ENCODE measurements at regions not wholly inside any gene's neighbourhood (a gene's known extent, or its start where the extent isn't known, plus 50 kb on each side); places are given as distances from the start of the nearest gene placed in this dataset.

DNA sequence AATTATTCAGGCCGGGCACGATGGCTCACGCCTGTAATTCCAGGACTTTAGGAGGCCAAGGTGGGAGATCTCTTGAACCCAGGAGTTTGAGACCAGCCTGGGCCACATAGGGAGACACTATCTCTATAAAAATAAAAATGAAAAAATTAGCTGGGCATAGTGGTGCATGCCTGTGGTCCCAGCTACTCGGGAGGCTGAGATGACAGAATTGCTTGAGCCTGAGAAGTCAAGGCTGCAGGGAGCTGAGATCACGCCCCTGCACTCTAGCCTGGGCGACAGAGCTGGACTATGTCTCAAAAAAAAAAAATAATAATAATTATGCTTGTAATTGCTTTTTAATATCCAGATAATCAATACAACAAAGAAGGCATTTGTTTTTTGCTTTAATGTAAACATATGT is 91.3 kb downstream of the RIPK4 start:
- Mint-ChIP-seq H3K27ac (no peak overlapping the region), H3K9me3 (ENCODE audit: low read depth) (no peaks in the 10 kb centered on the region), H3K27me3 (no peaks in the 10 kb centered on the region), H3K36me3 (no peaks in the 10 kb centered on the region), H3K4me3 (no peak overlapping the region), H3K4me1 (ENCODE audit: low read depth) (peaks cover 11% of the 10 kb centered on the region)

DNA sequence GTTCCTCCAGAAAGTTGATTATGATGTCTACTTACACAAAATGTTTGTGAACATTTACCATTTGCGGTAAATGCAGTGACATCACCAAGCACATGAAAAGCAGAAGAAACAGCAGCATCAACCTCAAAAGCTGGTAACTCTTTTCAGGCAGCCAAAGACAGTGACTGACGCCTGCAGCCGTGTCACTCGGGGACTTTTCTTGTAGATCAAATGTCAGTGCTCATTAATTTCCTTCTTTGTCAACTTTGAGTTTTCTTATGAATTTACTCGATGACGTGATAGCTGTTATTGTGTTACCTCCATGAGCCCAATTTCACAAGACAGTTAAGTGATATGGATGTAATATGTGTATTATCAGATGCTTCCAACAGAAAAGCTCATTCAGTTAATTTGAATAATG is 92.5 kb downstream of the RIPK4 start:
- no peaks in the 10 kb centered on the region for H3K27me3 Mint-ChIP-seq
- no peaks in the 10 kb centered on the region for H3K9me3 Mint-ChIP-seq (ENCODE audit: low read depth)
- H3K4me3 Mint-ChIP-seq = no peak overlapping the region
- H3K36me3 Mint-ChIP-seq = no peaks in the 10 kb centered on the region
- peaks cover 11% of the 10 kb centered on the region for H3K4me1 Mint-ChIP-seq (ENCODE audit: low read depth)
- H3K27ac Mint-ChIP-seq = no peak overlapping the region

DNA sequence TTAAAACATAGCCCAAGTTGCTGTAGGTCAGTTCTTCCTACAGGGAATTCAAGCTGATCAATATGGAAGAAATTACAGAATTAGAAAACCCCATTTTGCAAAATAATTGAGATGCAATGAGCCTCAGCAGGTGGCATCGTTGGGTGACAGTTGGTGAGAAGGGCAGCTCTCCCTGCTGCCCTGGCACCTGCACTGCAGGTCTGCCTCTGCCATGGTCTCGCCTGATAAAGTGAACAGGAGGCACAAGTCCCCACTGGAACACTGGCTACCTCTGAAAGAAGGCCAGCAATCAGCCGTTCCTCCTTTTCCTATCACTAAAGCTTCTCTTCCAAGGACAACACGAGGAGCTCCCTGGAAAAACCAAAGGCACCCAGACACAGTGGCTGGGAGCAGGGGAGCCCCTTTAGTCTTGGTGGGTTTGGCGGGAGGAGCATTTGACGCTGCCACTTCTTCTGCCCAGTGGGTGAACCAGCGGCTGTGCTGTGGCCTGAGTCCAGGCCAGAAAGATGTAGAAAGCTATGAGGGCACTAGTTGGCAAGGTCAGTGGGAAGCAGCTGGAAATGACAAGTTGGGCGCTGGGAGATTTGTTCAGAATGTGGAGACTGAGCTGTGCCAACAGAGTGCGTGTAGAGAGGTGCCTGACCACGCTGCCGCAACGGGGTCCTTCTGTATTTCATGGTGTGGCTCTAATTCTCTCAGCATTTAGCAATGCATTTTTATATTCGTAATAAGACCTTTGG is 93.1 kb downstream of the RIPK4 start:
- Mint-ChIP-seq H3K27ac (no peak overlapping the region), H3K9me3 (ENCODE audit: low read depth) (no peaks in the 10 kb centered on the region), H3K4me3 (no peak overlapping the region), H3K36me3 (no peaks in the 10 kb centered on the region), H3K27me3 (no peaks in the 10 kb centered on the region), H3K4me1 (ENCODE audit: low read depth) (peaks cover 11% of the 10 kb centered on the region)

DNA sequence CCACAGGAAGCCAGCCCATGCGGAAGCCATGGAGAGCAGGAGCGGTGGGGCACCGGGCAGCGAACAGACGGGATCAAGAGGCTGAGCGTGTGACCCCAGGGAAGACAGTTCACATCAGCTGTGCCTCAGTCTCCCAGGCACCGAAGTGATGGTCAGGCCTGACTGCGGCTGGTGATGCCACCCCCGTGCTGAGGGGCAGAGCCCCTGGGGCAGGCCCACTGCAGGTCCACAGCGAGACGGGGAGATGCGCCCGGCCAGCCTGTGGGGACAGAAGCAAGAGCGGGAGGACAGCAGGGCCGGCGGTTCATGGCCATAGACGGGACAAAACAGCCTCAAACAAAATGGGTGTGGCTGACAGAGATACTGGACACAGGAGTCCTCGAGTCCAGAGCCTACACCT is 93.8 kb downstream of the RIPK4 start:
- Mint-ChIP-seq H3K4me1 (ENCODE audit: low read depth) (peaks cover 11% of the 10 kb centered on the region), H3K27me3 (no peaks in the 10 kb centered on the region), H3K9me3 (ENCODE audit: low read depth) (no peaks in the 10 kb centered on the region), H3K4me3 (no peak overlapping the region), H3K36me3 (no peaks in the 10 kb centered on the region), H3K27ac (no peak overlapping the region)

DNA sequence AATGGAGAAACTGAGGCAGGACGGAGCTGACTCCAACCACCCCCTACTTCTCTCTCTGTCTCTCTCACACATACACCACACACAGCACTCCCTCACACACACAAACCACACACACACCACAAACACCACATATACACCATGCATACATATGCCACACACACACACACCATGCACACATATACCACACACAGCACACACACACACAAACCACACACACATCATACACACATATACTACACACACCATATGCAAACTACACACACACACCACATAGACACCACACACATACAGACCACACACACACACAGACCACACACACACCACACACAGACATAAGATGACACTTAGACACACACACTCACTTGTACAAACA is 94.3 kb downstream of the RIPK4 start:
- Mint-ChIP-seq H3K27me3 (no peaks in the 10 kb centered on the region), H3K4me3 (no peak overlapping the region), H3K36me3 (no peaks in the 10 kb centered on the region), H3K9me3 (ENCODE audit: low read depth) (no peaks in the 10 kb centered on the region), H3K27ac (peak overlapping the region; percentile 23), H3K4me1 (ENCODE audit: low read depth) (peaks cover 11% of the 10 kb centered on the region)

DNA sequence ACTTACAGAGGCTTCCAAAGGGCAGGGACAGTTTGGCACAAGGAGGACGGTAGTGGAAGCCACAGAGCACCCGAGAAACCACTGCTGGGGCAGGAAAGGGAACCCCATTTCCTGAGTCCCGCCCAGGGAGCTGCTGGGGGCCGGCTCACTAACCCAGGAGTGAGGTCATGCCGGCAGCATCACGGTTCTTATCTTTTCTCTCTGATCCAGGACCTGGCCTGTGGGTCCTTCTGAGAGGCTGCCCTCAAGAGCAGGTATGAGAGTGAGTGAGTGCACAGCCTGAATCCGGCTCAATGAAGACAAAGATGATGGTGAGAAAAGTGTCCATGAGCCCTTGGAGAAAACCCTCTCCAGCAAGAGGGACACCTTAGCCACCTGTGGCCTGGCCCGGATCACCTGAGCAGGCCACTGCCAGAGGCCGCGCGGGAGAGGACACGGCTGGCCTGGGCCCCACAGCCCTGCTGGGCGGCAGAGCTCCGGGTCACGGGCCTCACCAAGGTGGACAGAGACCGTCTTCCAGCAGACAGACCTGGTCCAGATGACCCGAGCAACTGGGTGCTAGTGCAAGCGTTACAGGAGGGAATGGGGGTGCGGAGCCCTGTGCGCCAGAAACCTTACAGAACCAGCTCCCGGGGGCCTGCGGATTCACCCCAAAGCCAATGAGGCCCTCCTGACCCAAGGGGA is 94.9 kb downstream of the RIPK4 start:
- no peak overlapping the region for H3K27ac Mint-ChIP-seq
- H3K27me3 Mint-ChIP-seq = no peaks in the 10 kb centered on the region

DNA sequence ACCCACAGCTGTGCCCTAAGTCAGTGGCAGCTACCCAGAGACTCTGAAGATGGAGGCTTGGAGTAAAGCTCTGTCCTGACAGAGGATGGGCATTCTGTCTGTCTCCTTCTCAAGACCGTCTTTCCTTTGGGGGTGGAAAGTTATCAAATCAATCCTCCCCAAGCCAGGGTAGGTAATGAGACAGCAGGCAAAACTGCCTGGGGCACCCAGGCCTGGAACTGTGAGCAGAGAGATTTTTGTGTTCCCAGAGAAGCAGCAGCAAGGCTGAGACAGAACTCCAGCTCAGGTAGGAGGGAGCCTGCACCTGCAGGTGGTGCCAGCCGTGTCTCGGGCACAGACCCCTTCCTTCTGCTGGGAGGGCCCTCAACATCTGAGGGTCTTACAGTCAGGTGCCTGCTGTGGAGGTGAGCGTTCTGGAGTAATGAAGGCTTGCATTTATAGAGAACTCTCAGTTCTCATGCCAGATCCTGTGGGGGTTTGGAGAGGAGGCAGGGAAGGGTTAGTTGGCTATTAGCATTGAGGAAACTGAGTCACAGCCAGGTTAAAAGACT is 95.6 kb downstream of the RIPK4 start:
- no peak overlapping the region for H3K4me3 Mint-ChIP-seq
- H3K4me1 Mint-ChIP-seq (ENCODE audit: low read depth) = peaks cover 11% of the 10 kb centered on the region
- H3K9me3 Mint-ChIP-seq (ENCODE audit: low read depth) = no peaks in the 10 kb centered on the region
- H3K27ac Mint-ChIP-seq = no peak overlapping the region
- no peaks in the 10 kb centered on the region for H3K36me3 Mint-ChIP-seq
- H3K27me3 Mint-ChIP-seq = no peaks in the 10 kb centered on the region

More for the DNA sequence above, 94.9 kb downstream of the RIPK4 start:
- peaks cover 11% of the 10 kb centered on the region for H3K4me1 Mint-ChIP-seq (ENCODE audit: low read depth)
- no peaks in the 10 kb centered on the region for H3K36me3 Mint-ChIP-seq
- no peaks in the 10 kb centered on the region for H3K9me3 Mint-ChIP-seq (ENCODE audit: low read depth)
- no peak overlapping the region for H3K4me3 Mint-ChIP-seq

DNA sequence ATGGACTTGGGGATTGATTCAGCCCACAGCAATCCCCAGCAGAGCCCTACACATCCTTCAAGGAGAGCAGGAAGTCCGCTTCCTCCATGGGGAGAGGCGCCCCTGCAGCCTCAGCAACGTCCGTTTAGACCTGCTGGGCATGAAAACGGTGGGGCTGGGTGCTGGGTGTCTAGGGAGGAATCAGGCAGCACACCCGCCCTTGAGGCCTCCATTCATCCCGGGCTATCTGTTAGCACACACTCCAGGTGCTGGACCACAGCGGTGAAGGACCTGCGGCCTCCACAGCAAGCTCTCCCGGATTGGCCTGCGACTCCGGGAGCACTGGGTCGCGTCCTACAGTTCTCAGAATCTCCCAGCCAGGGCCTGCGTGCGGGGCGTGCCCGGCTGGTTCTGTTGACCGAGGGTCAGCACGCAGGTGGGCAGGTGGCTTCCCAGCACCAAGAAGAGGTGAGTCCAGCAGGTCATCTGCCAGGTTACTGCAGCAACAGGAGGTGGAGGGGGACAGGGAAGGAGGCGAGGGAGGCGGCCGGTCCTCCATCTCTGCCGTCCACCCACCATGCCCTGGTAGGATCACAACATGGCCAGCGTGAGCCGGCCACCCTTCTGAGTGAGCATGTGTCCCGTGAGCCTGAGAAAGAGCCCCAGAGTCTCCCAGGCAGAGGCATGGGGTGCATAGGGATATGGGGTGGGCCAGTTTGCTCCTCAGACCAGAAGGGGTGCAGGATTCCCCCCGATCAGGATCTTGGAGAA is 96.6 kb downstream of the RIPK4 start:
- H3K4me3 Mint-ChIP-seq = no peak overlapping the region
- no peak overlapping the region for H3K27ac Mint-ChIP-seq
- no peaks in the 10 kb centered on the region for H3K27me3 Mint-ChIP-seq
- no peaks in the 10 kb centered on the region for H3K36me3 Mint-ChIP-seq
- no peaks in the 10 kb centered on the region for H3K9me3 Mint-ChIP-seq (ENCODE audit: low read depth)
- peaks cover 11% of the 10 kb centered on the region for H3K4me1 Mint-ChIP-seq (ENCODE audit: low read depth)

DNA sequence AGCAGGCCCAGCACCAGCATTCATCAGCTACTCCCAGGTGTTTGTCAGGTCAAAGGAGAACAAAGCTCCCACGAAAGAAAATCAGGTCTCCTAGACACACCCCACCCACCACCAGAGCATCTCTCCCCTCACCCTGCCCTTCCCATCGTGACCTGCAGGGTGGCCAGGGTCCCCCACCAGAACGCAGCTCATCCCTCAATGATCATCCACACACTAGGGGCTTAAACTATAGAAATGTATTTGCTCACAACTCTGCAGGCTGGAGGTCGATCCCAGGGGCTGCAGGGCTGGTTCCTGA is 97.4 kb downstream of the RIPK4 start:
- H3K27ac Mint-ChIP-seq = no peak overlapping the region
- peaks cover 11% of the 10 kb centered on the region for H3K4me1 Mint-ChIP-seq (ENCODE audit: low read depth)
- no peak overlapping the region for H3K4me3 Mint-ChIP-seq
- H3K9me3 Mint-ChIP-seq (ENCODE audit: low read depth) = no peaks in the 10 kb centered on the region
- no peaks in the 10 kb centered on the region for H3K27me3 Mint-ChIP-seq
- H3K36me3 Mint-ChIP-seq = no peaks in the 10 kb centered on the region

DNA sequence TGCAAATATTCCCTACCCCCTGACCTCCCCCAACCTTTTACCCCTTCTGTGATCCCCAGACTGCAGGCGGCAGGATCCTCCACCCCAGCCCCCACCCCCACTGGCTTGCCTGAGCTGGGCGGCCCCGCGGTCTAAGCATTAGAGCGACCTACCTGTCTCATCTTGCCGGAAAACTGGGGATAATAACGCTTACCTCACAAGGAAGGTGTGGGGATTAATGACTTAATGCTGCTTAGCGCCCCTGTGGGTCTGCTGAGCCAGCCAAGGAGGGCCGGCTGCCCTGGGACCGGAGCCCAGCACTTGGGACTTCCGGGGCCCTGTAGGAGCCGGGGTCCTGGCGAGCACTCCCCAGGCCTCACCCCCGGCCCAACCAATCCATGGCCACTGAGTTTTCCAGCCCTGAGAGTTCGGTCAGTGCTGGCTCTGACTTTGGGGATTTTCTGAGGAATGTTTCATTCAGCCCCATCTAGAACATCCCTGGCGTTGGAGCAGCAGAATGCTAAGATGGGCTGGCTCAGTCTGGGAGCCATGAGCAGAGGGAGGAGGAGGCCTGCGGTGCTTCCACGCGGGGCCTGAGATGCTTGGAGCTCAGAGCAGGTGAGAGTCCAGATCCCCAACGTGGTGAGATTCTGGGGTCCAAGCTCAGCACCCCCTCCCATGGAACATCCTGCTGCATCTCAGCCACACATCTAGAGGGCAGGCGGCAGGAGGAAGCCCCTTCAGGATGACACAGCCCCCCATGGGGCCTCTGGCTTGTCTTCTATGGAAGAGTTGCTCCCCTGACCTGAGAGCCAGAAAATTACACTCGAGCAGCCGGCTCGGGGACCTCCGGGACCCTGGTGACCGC is 97.9 kb downstream of the RIPK4 start:
- H3K4me3 Mint-ChIP-seq = no peak overlapping the region
- peaks cover 11% of the 10 kb centered on the region for H3K4me1 Mint-ChIP-seq (ENCODE audit: low read depth)
- H3K27me3 Mint-ChIP-seq = no peaks in the 10 kb centered on the region
- no peak overlapping the region for H3K27ac Mint-ChIP-seq
- H3K9me3 Mint-ChIP-seq (ENCODE audit: low read depth) = no peaks in the 10 kb centered on the region
- no peaks in the 10 kb centered on the region for H3K36me3 Mint-ChIP-seq

DNA sequence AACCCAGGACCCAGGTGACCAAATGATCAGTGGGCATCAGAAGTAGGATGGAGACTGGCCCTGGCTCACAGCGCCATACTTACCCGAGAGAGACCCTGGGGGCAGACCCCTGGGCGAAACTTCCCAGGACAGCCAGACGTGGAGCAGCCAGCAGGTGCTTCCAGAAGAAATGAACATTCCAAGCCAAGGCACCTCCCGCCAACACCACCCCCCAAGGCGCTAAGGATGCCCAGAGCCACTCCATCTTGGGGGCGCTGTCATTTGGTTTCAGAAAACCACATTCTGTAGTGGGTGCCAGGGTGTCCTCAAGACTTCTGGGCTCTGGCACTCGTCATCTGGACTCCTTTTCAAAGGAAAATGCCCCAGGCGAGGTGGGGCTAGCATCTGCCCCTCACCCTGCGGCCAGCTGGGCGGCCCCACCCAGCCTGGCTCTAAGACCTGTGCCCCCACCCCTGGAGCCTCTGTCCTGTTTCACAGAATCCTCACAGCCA is 98.8 kb downstream of the RIPK4 start:
- no peak overlapping the region for H3K4me3 Mint-ChIP-seq
- H3K27ac Mint-ChIP-seq = no peak overlapping the region
- H3K4me1 Mint-ChIP-seq (ENCODE audit: low read depth) = peaks cover 11% of the 10 kb centered on the region
- H3K36me3 Mint-ChIP-seq = no peaks in the 10 kb centered on the region
- no peaks in the 10 kb centered on the region for H3K27me3 Mint-ChIP-seq
- no peaks in the 10 kb centered on the region for H3K9me3 Mint-ChIP-seq (ENCODE audit: low read depth)

DNA sequence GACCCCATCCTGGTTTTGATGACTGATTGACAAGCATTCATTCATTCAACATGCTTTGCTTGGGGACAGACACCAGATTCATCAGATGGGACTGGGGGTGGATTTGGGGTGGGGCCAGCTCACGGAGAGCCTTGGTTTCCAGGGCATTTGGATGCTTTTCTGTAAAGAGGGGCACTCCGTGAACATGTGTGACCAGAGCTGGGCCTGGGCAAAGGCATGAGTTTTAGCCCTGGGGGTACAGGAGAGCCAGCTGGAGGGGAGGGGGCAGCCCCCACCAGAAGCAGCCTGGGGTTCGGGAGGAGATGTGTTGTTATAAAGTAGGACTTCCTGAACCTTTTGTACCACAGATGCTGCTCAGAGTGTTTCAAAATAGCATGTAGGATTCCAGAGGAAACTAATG is 99.7 kb downstream of the RIPK4 start:
- H3K4me3 Mint-ChIP-seq = no peak overlapping the region
- no peaks in the 10 kb centered on the region for H3K27me3 Mint-ChIP-seq
- H3K27ac Mint-ChIP-seq = no peak overlapping the region
- no peaks in the 10 kb centered on the region for H3K9me3 Mint-ChIP-seq (ENCODE audit: low read depth)
- peaks cover 8% of the 10 kb centered on the region for H3K4me1 Mint-ChIP-seq (ENCODE audit: low read depth)
- no peaks in the 10 kb centered on the region for H3K36me3 Mint-ChIP-seq

DNA sequence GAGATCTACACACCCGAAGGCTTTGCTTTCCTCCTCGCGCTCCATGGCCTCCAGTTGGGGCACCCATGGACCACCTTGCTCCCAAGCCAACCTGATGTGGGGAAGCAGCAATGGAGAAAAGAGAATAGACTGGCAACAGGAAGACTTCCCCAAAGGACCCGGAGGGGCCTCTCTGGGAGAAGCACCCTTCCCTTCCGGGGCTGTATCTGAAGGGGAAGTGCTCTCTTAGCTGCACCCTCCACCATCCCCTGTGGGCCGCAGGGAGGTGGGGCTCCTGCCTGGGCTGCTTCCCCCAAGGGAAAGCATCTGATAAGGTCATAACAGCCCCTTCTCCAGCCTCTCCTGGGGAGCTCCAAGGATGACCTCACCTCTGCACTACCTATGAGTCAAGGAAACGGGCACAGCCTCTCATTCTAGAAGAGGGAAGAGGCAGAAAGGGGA is 100.2 kb downstream of the RIPK4 start:
- Mint-ChIP-seq H3K27ac (no peak overlapping the region), H3K4me1 (ENCODE audit: low read depth) (peaks cover 6% of the 10 kb centered on the region), H3K9me3 (ENCODE audit: low read depth) (no peaks in the 10 kb centered on the region), H3K36me3 (no peaks in the 10 kb centered on the region), H3K4me3 (no peak overlapping the region), H3K27me3 (no peaks in the 10 kb centered on the region)

DNA sequence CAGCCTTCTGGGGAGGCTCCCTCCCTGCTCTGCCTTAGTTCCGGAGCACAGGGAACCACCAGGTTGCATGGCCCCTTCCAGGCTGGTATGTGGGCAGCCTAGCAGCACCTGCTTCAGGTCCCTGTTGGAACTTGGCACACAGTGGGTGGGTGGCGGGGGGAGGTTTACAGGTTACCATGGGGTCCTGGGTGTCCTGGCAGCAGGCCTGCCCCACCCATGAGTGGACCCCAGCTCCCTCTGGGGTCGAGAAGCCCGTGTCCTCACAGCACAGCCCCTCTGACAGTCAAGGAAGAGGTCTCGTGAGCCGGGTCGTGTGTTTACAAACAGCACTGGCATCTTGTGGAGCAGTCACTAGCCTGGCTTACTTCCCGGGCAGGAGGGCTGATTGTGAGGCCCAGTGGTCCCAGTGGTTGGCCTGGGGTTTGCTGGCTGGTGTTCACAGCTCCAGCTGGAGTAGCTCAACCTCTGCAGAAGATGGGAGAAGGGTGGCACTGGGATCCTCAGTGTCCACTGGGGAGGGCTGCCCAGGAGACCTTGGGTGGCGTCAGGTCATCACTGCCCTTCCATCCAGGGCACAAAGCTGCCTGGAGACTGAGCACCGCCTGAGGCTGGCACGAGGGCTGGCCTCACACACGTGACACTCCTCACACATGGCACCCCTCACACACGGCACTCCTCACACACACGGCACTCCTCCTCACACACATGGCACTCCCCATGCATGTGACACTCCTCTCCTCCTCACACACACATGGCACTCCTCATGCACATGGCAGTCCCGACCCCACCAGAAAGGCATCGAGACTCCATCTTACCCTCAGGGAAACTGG is 100.9 kb downstream of the RIPK4 start:
- no peak overlapping the region for H3K4me3 Mint-ChIP-seq
- no peaks in the 10 kb centered on the region for H3K9me3 Mint-ChIP-seq (ENCODE audit: low read depth)
- H3K27me3 Mint-ChIP-seq = no peaks in the 10 kb centered on the region
- H3K4me1 Mint-ChIP-seq (ENCODE audit: low read depth) = no peaks in the 10 kb centered on the region
- no peak overlapping the region for H3K27ac Mint-ChIP-seq
- no peaks in the 10 kb centered on the region for H3K36me3 Mint-ChIP-seq
